Erythroblast (primary cell): ENCODE measurements at regions not wholly inside any gene's neighbourhood (a gene's known extent, or its start where the extent isn't known, plus 50 kb on each side); places are given as distances from the start of the nearest gene placed in this dataset.

Source experiments
- GATA1 ChIP-seq: IDR thresholded peaks from 2 replicates; pipeline ENCODE4 v1.6.1; 2011; ENCODE audit warnings: low read depth, mild to moderate bottlenecking, control low read depth, low read length, moderate library complexity
- POLR2A ChIP-seq: IDR thresholded peaks from 2 replicates; pipeline ENCODE4 v1.6.1; 2011; ENCODE audit warnings: mild to moderate bottlenecking, low read length

DNA sequence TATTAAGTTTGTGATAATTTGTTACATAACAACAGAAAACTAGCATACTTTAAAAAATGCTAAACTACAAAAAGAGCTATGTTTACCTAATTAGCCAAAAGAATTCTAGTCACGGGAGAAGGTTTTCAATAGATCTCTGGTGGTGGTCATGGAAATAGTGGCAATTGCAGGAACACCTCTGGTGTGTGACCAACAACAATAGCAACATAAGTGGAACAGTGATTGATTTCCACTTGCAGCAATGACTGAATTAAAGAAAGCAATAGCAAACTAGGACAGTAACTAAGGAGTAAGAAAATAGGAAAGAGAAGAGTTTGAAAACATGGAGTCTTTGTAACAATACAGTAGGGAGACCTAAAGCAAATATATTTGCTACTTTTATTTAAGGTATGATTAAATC lies 171.3 kb upstream of the ADGRL4 start:
- TF ChIP-seq POLR2A, result no peak
- TF ChIP-seq GATA1, result no peak
